Right cardiac atrium (tissue), 5 donors: ENCODE measurements at regions not wholly inside any gene's neighbourhood (a gene's known extent, or its start where the extent isn't known, plus 50 kb on each side); places are given as distances from the start of the nearest gene placed in this dataset.
"Not testable (repeated sequence)": the region's sequence is repeated elsewhere in the genome, so short reads cannot be mapped to it uniquely, and the experiment has no call there.

ENCODE experiments used
- ATAC-seq, 2 donors: fragments of 200-7000 bp; cut with Tn5 transposase; one replicate each; pipeline versions ENCODE4 v1.8.0 to v1.9.1; 2020; ENCODE audit warnings: moderate library complexity in 2 of 2, mild to moderate bottlenecking in 1 of 2
- DNase-seq, 3 donors: peaks; one replicate each; pipeline ENCODE4 v3.0.0-alpha.2; 2020
- H3K27ac ChIP-seq: one replicate; pipeline ENCODE4 v1.5.1; 2013; ENCODE audit warnings: mild to moderate bottlenecking, low read length, control low read depth, moderate library complexity
- H3K27me3 ChIP-seq: one replicate; pipeline ENCODE4 v1.6.1; 2013; ENCODE audit not compliant: control insufficient read depth, insufficient read depth
- H3K4me1 ChIP-seq: one replicate; pipeline ENCODE4 v1.6.1; 2013; ENCODE audit warnings: low read length; ENCODE audit not compliant: control insufficient read depth, insufficient read depth
- H3K4me3 ChIP-seq: one replicate; pipeline ENCODE4 v1.5.1; 2013; ENCODE audit warnings: low read length, control low read depth
- H3K9me3 ChIP-seq: one replicate; pipeline ENCODE4 v1.6.1; 2013; ENCODE audit warnings: low read length; ENCODE audit not compliant: control insufficient read depth
- WGBS: extraction: QIAGEN DNeasy Blood & Tissue Kit; methylation state at CpG from one replicate; pipeline ENCODE4 v1.1.7; 2013; 5-methylcytosine and 5-hydroxymethylcytosine counted together
- intact Hi-C, 4 donors: fragments of 100-400 bp; cut with DNase I; formaldehyde crosslinking; loops; one replicate each; pipeline versions ENCODE4 v1.11.0 to v1.14.0; 2022 to 2023
- donor health status: healthy with polysubstance abuse.
- donor health status: DM: no; HTN: yes; CAD: no.
- donor health status: DM: no; HTN: no; CAD: no.
- donor health status: DM: no; HTN: yes; CAD: no; lungs with severe emphysema.
- donor health status: DM: yes; HTN: yes; CAD: no.

DNA sequence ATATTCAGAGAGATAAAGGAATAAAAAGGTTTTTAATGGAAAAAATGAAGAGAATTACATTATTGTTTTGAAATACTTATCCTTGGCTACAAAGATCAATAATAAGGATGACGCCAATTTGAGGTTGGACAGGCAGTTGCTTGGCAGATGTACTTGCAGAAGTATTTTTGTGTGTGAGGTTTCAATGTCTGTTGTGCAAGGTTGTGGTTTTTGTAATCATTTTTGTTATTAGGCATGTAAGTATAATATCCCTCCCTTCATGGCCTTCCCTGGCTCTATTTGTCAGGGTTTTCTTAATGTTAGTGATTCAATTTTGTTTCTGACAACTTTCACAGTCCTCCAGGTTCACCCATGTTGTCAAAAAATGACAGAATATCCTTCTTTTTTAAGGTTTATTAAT lies 105.9 kb downstream of the OTOL1 start:
- ATAC-seq: no peak
- WGBS: 54% methylated on average over 1 of the region's 1 CpG
- no peak for DNase-seq
- H3K27me3 ChIP-seq: no peaks in the 10 kb centered on the region
- intact Hi-C loops: no loop called here
- H3K9me3 ChIP-seq: no peaks in the 10 kb centered on the region
- H3K4me3 ChIP-seq: no peak overlapping the region
- H3K4me1 ChIP-seq: no peaks in the 10 kb centered on the region
- H3K27ac ChIP-seq: no peak overlapping the region

DNA sequence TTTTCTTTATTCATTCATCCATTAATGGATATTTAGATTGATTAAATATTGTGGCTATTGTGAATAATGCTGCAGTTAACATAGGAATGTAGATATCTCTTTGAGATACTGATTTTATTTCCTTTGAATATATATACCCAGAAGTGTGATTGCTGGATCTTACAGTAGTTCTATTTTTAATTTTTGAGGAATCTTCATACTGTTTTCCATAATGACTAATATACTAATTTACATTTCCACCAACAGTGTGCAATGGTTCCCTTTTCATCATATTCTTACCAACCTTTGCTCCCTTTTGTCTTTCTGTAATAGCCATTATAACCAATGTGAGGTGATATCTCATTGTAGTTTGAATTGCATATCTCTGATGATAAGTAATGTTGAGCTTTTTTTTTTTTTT lies 106.3 kb downstream of the OTOL1 start:
- no peaks in the 10 kb centered on the region for H3K9me3 ChIP-seq
- no peaks in the 10 kb centered on the region for H3K27me3 ChIP-seq
- no peak overlapping the region for H3K4me3 ChIP-seq
- no peaks in the 10 kb centered on the region for H3K4me1 ChIP-seq
- no peak for ATAC-seq
- no peak overlapping the region for H3K27ac ChIP-seq
- DNase-seq: no peak
- intact Hi-C loops: no loop called here

DNA sequence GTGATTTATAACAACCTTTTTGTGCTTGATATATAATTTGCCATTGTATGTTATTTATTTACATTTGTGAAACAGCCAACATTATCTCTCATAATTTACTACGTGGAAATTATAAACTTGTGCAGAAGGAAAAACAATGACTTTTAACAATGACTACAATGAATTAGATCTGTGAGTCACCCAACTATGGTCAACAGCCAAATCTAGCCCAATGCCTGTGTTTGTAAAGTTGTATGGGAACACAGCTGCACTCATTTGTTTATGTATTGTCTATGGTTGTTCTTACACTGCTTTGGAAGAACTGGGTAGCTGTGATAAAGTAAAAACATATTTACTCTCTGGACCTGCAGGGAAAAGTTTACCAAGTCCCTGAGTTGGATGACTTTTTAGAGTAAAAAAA lies 110.4 kb downstream of the OTOL1 start:
- WGBS: 56% methylated on average over 1 of the region's 1 CpG
- Histone ChIP-seq H3K27ac (no peak overlapping the region), H3K9me3 (no peaks in the 10 kb centered on the region), H3K4me1 (no peaks in the 10 kb centered on the region), H3K4me3 (no peak overlapping the region), H3K27me3 (no peaks in the 10 kb centered on the region)
- DNase-seq: no peak
- intact Hi-C loops: no loop called here
- no peak for ATAC-seq

DNA sequence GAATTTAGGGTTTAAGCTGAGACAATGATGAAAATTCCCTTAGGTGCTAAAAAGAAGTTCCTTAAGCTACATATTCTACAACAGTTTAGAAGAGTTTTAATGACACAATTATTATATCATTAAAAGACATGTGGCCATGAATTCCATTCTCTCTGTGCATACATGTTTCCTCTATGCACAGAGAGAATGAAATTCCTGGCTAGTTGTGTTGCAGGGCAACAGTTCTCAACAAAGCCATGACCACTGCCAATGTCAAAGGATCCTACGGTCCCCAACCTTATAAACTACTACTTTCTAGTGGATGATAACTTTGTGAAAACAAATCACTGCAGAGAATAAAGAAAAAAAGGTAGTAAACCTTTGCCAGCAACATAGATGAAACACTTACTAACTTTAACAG lies 122.7 kb downstream of the OTOL1 start:
- intact Hi-C loops: no loop called here
- H3K27me3 ChIP-seq: no peaks in the 10 kb centered on the region
- no peaks in the 10 kb centered on the region for H3K4me1 ChIP-seq
- no peaks in the 10 kb centered on the region for H3K9me3 ChIP-seq
- no peak overlapping the region for H3K27ac ChIP-seq
- 67% methylated on average over 1 of the region's 1 CpG for WGBS
- H3K4me3 ChIP-seq: no peak overlapping the region
- no peak for DNase-seq
- no peak for ATAC-seq

DNA sequence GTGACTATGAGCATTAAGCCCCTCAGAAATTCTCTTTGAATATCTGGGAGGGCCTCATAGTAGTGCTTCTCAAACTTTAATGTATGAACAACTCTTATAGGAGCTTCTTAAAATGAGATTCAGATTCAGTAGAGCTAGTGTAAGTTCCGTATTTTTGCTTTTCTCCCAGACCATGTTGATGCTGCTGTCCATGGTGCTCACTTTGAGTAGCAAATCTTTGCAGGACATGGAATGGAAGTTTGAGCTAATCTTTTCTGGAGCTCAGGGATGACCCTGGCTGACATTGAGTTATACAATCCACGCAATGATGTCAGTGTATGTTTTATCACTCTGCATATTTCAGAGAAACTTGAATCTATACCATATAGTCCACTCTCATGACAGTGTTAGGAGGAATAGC lies 134.2 kb downstream of the OTOL1 start:
- Histone ChIP-seq H3K27ac (no peak overlapping the region), H3K27me3 (no peaks in the 10 kb centered on the region), H3K4me1 (no peaks in the 10 kb centered on the region), H3K4me3 (no peak overlapping the region), H3K9me3 (no peaks in the 10 kb centered on the region)
- ATAC-seq: no peak
- intact Hi-C loops: no loop called here
- DNase-seq: no peak
- WGBS: 41% methylated on average over 2 of the region's 2 CpGs

DNA sequence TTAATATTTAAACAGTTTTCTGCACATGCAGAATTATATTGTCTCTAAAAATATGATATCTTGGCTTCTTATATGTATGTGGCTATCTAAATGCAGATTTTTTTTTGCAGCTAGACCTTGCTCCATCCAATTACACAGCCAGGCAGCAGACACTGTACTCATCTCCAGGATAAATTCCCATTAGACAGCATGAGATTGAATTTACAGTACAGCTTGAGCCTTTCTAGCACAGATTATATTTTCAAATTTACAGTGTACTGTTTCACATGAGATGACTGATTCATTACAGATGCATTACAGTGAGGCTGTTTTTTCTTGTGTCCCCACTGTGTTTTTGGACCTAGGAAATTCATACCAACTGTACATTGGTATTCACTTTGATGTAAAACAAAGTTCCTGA lies 134.9 kb downstream of the OTOL1 start:
- no peak for ATAC-seq
- Histone ChIP-seq H3K9me3 (no peaks in the 10 kb centered on the region), H3K27me3 (no peaks in the 10 kb centered on the region), H3K4me1 (no peaks in the 10 kb centered on the region), H3K27ac (no peak overlapping the region), H3K4me3 (no peak overlapping the region)
- intact Hi-C loops: no loop called here
- no peak for DNase-seq

DNA sequence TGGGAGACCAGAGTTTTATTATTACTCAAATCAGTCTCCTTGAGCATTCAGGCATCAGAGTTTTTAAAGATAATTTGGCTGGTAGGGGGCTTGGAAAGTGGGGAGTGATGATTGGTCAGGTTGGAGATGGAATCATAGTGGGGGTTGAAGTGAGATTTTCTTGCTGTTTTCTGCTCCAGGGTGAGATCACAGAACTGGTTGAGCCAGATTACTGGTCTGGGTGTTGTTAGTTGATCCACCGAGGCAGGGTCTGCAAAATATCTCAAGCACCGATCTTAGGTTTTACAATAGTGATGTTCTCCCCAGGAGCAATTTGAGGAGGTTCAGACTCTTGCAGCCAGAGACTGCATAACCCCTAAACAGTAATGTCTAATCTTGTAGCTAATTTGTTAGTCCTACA lies 141.0 kb downstream of the OTOL1 start:
- Histone ChIP-seq H3K27me3 (no peaks in the 10 kb centered on the region), H3K9me3 (no peaks in the 10 kb centered on the region), H3K4me1 (no peaks in the 10 kb centered on the region), H3K4me3 (no peak overlapping the region), H3K27ac (no peak overlapping the region)
- WGBS: 54% methylated on average over 2 of the region's 2 CpGs
- no peak for ATAC-seq
- intact Hi-C loops: no loop called here
- DNase-seq: no peak

DNA sequence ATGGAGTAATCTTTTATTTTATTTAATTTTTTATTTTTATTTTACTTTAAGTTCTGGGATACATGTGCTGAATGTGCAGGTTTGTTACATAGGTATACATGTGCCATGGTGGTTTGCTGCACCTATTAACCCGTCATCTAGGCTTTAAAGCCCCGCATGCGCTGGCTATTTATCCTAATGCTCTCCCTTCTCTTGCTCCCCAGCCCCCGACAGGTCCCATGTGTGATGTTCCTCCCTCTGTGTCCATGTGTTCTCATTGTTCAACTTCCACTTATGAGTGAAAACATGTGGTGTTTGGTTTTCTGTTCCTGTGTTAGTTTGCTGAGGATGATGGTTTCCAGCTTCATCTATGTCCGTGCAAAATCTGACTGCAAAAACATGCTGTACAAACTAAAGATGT lies 142.5 kb downstream of the OTOL1 start:
- H3K27me3 ChIP-seq, H3K4me3 ChIP-seq, DNase-seq, H3K27ac ChIP-seq, H3K4me1 ChIP-seq, H3K9me3 ChIP-seq, ATAC-seq, intact Hi-C loops: not testable (repeated sequence)
- 73% methylated on average over 5 of the region's 5 CpGs for WGBS

DNA sequence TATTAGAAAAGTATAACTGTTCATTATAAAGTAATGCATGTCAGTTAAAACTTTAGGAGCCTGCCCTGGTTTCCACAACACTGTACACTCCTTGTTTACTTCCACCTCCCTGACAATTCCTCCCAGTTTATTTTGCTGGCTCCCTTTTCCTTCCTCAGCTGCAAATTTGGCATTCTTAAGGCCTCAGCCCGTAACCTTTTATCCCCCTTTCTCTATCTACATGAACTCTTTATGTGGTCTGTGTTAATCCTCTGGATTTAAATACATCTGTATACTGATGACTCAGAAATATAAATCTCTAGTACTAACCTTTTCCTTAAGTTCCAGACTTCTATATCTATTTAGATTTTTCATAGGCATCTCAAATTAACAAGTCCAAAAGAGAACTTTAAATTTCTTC lies 143.6 kb downstream of the OTOL1 start:
- DNase-seq (no peak), ATAC-seq (no peak)
- Histone ChIP-seq H3K4me3 (no peak overlapping the region), H3K9me3 (no peaks in the 10 kb centered on the region), H3K4me1 (no peaks in the 10 kb centered on the region), H3K27ac (no peak overlapping the region), H3K27me3 (no peaks in the 10 kb centered on the region)
- WGBS: 43% methylated on average over 1 of the region's 1 CpG
- intact Hi-C loops: no loop called here

DNA sequence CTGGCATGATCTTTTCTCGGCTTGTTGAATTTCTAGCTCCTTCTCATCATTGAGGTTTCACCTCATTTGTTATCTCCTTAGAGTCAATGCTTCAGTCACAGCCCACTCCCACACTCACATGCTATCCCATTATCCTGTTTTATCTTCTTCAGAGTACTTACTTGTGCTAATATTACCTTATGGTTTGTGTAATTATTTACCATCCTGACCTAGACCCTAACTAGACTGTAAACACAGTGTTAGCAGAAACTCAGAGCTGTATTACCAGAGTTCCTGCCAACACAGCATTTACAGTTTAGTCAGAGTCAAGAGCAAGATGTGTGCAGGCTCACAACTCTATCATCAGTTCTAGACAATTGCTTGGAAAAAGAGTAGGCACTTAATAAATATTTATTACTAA lies 144.7 kb downstream of the OTOL1 start:
- intact Hi-C loops: no loop called here
- Histone ChIP-seq H3K4me3 (no peak overlapping the region), H3K27ac (no peak overlapping the region), H3K27me3 (no peaks in the 10 kb centered on the region), H3K9me3 (no peaks in the 10 kb centered on the region), H3K4me1 (no peaks in the 10 kb centered on the region)
- ATAC-seq (no peak), DNase-seq (no peak)
- 56% methylated on average over 1 of the region's 1 CpG for WGBS

DNA sequence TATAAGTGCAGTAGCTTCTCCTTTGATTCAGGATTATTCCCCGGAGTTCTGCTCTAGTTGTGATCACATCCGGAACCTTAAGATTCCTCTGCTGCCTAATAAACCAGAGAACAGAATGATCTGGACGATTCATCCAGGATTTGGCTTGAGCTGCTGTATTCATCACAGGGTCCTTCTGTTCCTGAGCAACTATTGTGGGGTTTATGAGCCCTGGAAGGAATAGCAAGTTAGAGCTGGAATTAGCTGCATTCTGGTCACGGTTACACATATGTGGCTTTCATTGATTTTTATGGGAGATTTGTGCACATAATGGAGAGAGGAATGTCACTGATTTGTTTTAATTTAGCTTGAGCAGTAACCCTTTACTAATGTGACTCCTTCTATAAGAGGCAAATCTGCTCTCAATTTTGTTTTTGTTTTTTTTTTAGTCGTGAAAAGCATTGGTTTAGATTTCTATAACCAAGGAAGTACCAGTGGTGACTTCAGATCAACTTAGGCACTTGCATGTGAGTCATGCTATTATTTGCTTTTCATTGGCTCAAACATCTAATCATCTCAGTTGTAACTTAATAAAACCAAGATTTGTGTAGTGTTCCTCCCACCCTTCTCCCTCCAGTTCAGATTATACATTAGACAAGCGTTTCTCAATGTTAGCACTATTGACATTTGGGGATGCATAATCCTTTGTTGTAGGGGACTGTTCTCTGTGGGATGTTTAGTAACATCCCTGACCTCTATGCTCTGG lies 148.5 kb downstream of the OTOL1 start:
- no peak for ATAC-seq
- H3K27ac ChIP-seq: no peak overlapping the region
- intact Hi-C loops: no loop called here
- no peak overlapping the region for H3K4me3 ChIP-seq
- WGBS: 72% methylated on average over 6 of the region's 6 CpGs
- no peaks in the 10 kb centered on the region for H3K9me3 ChIP-seq
- H3K27me3 ChIP-seq: no peaks in the 10 kb centered on the region
- no peak for DNase-seq
- H3K4me1 ChIP-seq: no peaks in the 10 kb centered on the region

DNA sequence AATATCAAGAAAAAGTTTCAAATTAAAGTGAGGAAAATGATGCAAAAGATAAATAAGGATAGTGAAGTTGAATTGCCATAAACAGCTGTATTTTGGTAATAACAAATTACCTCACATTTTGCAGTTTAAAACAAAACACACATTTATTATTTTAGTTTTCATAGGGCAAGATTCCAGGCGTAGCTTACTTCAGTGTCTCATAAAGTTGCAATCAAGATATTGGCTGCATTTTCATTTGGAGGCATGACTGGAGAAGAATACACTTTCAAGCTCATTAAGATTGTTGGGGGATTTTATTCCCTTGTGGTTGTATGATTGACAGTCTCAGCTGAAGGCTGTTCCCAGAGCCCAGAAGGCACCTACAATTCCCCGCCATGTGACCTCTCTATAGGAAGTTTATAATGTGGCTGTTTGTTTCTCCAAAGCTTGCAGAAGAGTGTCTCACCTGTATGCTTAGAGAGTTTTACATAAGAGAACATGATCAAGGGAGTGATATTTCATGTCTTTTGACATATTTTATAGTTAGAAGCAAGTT lies 151.4 kb downstream of the OTOL1 start:
- 84% methylated on average over 2 of the region's 2 CpGs for WGBS
- Histone ChIP-seq H3K9me3 (no peaks in the 10 kb centered on the region), H3K4me3 (no peak overlapping the region), H3K27me3 (no peaks in the 10 kb centered on the region), H3K4me1 (no peaks in the 10 kb centered on the region), H3K27ac (no peak overlapping the region)
- DNase-seq: no peak
- intact Hi-C loops: no loop called here
- ATAC-seq: no peak
